Right forelimb (tissue), 1 donor: ENCODE measurements at regions not wholly inside any gene's neighbourhood (a gene's known extent, or its start where the extent isn't known, plus 50 kb on each side); places are given as distances from the start of the nearest gene placed in this dataset.

Experiments used
- DNase-seq: peaks from one replicate; pipeline ENCODE4 v3.0.0-alpha.2; 2018

GRCh38 chr11:119808407-119809185 lies 79.6 kb upstream of the NECTIN1 start:
- DNase-seq, result no peak

GRCh38 chr11:119807841-119808240 lies 78.8 kb upstream of the NECTIN1 start:
- DNase-seq, result no peak

- DNase-seq, result no peak
Observed at GRCh38 chr11:119807402-119807801, 78.4 kb upstream of the NECTIN1 start.

GRCh38 chr11:119806064-119806915 lies 77.3 kb upstream of the NECTIN1 start:
- no peak for DNase-seq

GRCh38 chr11:119805663-119806062 lies 76.7 kb upstream of the NECTIN1 start:
- DNase-seq, result no peak

- DNase-seq, result no peak
Observed at GRCh38 chr11:119804698-119805097, 75.7 kb upstream of the NECTIN1 start.

- no peak for DNase-seq
Observed at GRCh38 chr11:119803726-119804294, 74.8 kb upstream of the NECTIN1 start.

GRCh38 chr11:119803139-119803538 lies 74.1 kb upstream of the NECTIN1 start:
- no peak for DNase-seq

- DNase-seq, result no peak
Observed at GRCh38 chr11:119802670-119803069, 73.7 kb upstream of the NECTIN1 start.

GRCh38 chr11:119800619-119801018 lies 71.6 kb upstream of the NECTIN1 start:
- DNase-seq, result no peak

GRCh38 chr11:119800171-119800570 lies 71.2 kb upstream of the NECTIN1 start:
- DNase-seq, result no peak

- DNase-seq, result no peak
Observed at GRCh38 chr11:119798656-119799055, 69.7 kb upstream of the NECTIN1 start.

- DNase-seq, result no peak
Observed at GRCh38 chr11:119797736-119798135, 68.7 kb upstream of the NECTIN1 start.

GRCh38 chr11:119797123-119797611 lies 68.2 kb upstream of the NECTIN1 start:
- no peak for DNase-seq

- DNase-seq, result no peak
Observed at GRCh38 chr11:119796363-119797060, 67.5 kb upstream of the NECTIN1 start.

GRCh38 chr11:119795690-119796089 lies 66.7 kb upstream of the NECTIN1 start:
- DNase-seq, result no peak

- no peak for DNase-seq
Observed at GRCh38 chr11:119795231-119795630, 66.2 kb upstream of the NECTIN1 start.

- DNase-seq, result no peak
Observed at GRCh38 chr11:119794756-119795155, 65.8 kb upstream of the NECTIN1 start.

- no peak for DNase-seq
Observed at GRCh38 chr11:119794141-119794665, 65.2 kb upstream of the NECTIN1 start.

- no peak for DNase-seq
Observed at GRCh38 chr11:119793335-119793984, 64.5 kb upstream of the NECTIN1 start.

GRCh38 chr11:119791701-119792151 lies 62.7 kb upstream of the NECTIN1 start:
- no peak for DNase-seq

GRCh38 chr11:119791047-119791446 lies 62.0 kb upstream of the NECTIN1 start:
- DNase-seq, result no peak
